SJSA1 (cell line): ENCODE measurements at regions not wholly inside any gene's neighbourhood (a gene's known extent, or its start where the extent isn't known, plus 50 kb on each side); places are given as distances from the start of the nearest gene placed in this dataset.

Experiments
- DNase-seq, 2 experiments: peaks; one replicate each; pipeline ENCODE4 v3.0.0-alpha.2; 2015 to 2020; ENCODE audit warnings: low spot score in 2 of 2, low read depth in 1 of 2
- H3K27ac ChIP-seq: fragments of 250-450 bp; sonication (Bioruptor Pico); 2 replicates; pipeline ENCODE4 v1.5.1; 2020; ENCODE audit warnings: mild to moderate bottlenecking, moderate library complexity
- H3K27me3 ChIP-seq: fragments of 250-450 bp; sonication (Bioruptor Pico); replicated peaks from 2 replicates; pipeline ENCODE4 v1.5.1; 2020; ENCODE audit warnings: mild to moderate bottlenecking, moderate library complexity
- H3K36me3 ChIP-seq: fragments of 250-450 bp; sonication (Bioruptor Pico); 2 replicates; pipeline ENCODE4 v1.5.1; 2020; ENCODE audit warnings: mild to moderate bottlenecking
- H3K4me1 ChIP-seq: fragments of 250-450 bp; sonication (Bioruptor Pico); replicated peaks from 2 replicates; pipeline ENCODE4 v1.6.1; 2021; ENCODE audit warnings: mild to moderate bottlenecking
- H3K4me3 ChIP-seq: fragments of 250-450 bp; sonication (Bioruptor Pico); 2 replicates; pipeline ENCODE4 v1.5.1; 2020; ENCODE audit warnings: mild to moderate bottlenecking
- H3K9me3 ChIP-seq: fragments of 250-450 bp; sonication (Bioruptor Pico); replicated peaks from 2 replicates; pipeline ENCODE4 v1.5.1; 2020; ENCODE audit warnings: mild to moderate bottlenecking

- no peak for DNase-seq
- Histone ChIP-seq H3K36me3 (no peaks in the 10 kb centered on the region), H3K27me3 (no peaks in the 10 kb centered on the region), H3K4me3 (no peak overlapping the region), H3K27ac (no peak overlapping the region), H3K4me1 (no peaks in the 10 kb centered on the region), H3K9me3 (no peaks in the 10 kb centered on the region)
These were observed 1594.7 kb downstream of the TECRL start for GRCh38 chr4:62814510-62815047.

GRCh38 chr4:62806816-62807215 lies 1602.4 kb downstream of the TECRL start:
- no peaks in the 10 kb centered on the region for H3K27me3 ChIP-seq
- no peak overlapping the region for H3K27ac ChIP-seq
- no peak overlapping the region for H3K4me3 ChIP-seq
- H3K36me3 ChIP-seq: no peaks in the 10 kb centered on the region
- H3K9me3 ChIP-seq: no peaks in the 10 kb centered on the region
- H3K4me1 ChIP-seq: no peaks in the 10 kb centered on the region
- no peak for DNase-seq

GRCh38 chr4:62804075-62804474 lies 1603.9 kb downstream of the ADGRL3 start:
- H3K27ac ChIP-seq: no peak overlapping the region
- DNase-seq: no peak
- no peaks in the 10 kb centered on the region for H3K4me1 ChIP-seq
- no peaks in the 10 kb centered on the region for H3K9me3 ChIP-seq
- H3K27me3 ChIP-seq: no peaks in the 10 kb centered on the region
- no peak overlapping the region for H3K4me3 ChIP-seq
- no peaks in the 10 kb centered on the region for H3K36me3 ChIP-seq

GRCh38 chr4:62797221-62797620 lies 1597.1 kb downstream of the ADGRL3 start:
- Histone ChIP-seq H3K27me3 (no peaks in the 10 kb centered on the region), H3K4me1 (no peaks in the 10 kb centered on the region), H3K27ac (no peak overlapping the region), H3K9me3 (no peaks in the 10 kb centered on the region), H3K36me3 (no peaks in the 10 kb centered on the region), H3K4me3 (no peak overlapping the region)
- no peak for DNase-seq

- H3K4me1 ChIP-seq: no peaks in the 10 kb centered on the region
- no peaks in the 10 kb centered on the region for H3K27me3 ChIP-seq
- no peaks in the 10 kb centered on the region for H3K9me3 ChIP-seq
- H3K4me3 ChIP-seq: no peak overlapping the region
- DNase-seq: no peak
- H3K27ac ChIP-seq: no peak overlapping the region
- H3K36me3 ChIP-seq: no peaks in the 10 kb centered on the region
These were observed 1591.3 kb downstream of the ADGRL3 start for GRCh38 chr4:62791386-62791785.

- Histone ChIP-seq H3K36me3 (no peaks in the 10 kb centered on the region), H3K27me3 (no peaks in the 10 kb centered on the region), H3K9me3 (no peaks in the 10 kb centered on the region), H3K4me1 (no peaks in the 10 kb centered on the region), H3K4me3 (no peak overlapping the region), H3K27ac (no peak overlapping the region)
- DNase-seq: no peak
These were observed 1571.9 kb downstream of the ADGRL3 start for GRCh38 chr4:62771983-62772557.

GRCh38 chr4:62740296-62740695 lies 1540.2 kb downstream of the ADGRL3 start:
- Histone ChIP-seq H3K4me3 (no peak overlapping the region), H3K27me3 (no peaks in the 10 kb centered on the region), H3K27ac (no peak overlapping the region), H3K9me3 (no peaks in the 10 kb centered on the region; the same call in 1 of the 2 replicates), H3K36me3 (no peaks in the 10 kb centered on the region), H3K4me1 (no peaks in the 10 kb centered on the region)
- DNase-seq: no peak

GRCh38 chr4:62717154-62717553 lies 1517.0 kb downstream of the ADGRL3 start:
- Histone ChIP-seq H3K4me1 (no peaks in the 10 kb centered on the region), H3K36me3 (no peaks in the 10 kb centered on the region), H3K4me3 (no peak overlapping the region), H3K27me3 (no peaks in the 10 kb centered on the region), H3K9me3 (no peaks in the 10 kb centered on the region), H3K27ac (no peak overlapping the region)
- no peak for DNase-seq

- no peak for DNase-seq
- Histone ChIP-seq H3K27me3 (no peaks in the 10 kb centered on the region), H3K4me1 (no peaks in the 10 kb centered on the region), H3K4me3 (no peak overlapping the region), H3K36me3 (no peaks in the 10 kb centered on the region), H3K27ac (no peak overlapping the region), H3K9me3 (no peaks in the 10 kb centered on the region)
These were observed 1511.4 kb downstream of the ADGRL3 start for GRCh38 chr4:62711575-62711974.

GRCh38 chr4:62709618-62710252 lies 1509.6 kb downstream of the ADGRL3 start:
- H3K27me3 ChIP-seq: no peaks in the 10 kb centered on the region
- no peak overlapping the region for H3K27ac ChIP-seq
- H3K36me3 ChIP-seq: no peaks in the 10 kb centered on the region
- DNase-seq: no peak
- H3K9me3 ChIP-seq: no peaks in the 10 kb centered on the region
- H3K4me3 ChIP-seq: no peak overlapping the region
- no peaks in the 10 kb centered on the region for H3K4me1 ChIP-seq

- no peaks in the 10 kb centered on the region for H3K36me3 ChIP-seq
- DNase-seq: no peak
- H3K9me3 ChIP-seq: no peaks in the 10 kb centered on the region
- no peak overlapping the region for H3K27ac ChIP-seq
- no peaks in the 10 kb centered on the region for H3K4me1 ChIP-seq
- no peaks in the 10 kb centered on the region for H3K27me3 ChIP-seq
- H3K4me3 ChIP-seq: no peak overlapping the region
These were observed 1506.3 kb downstream of the ADGRL3 start for GRCh38 chr4:62706423-62706822.

GRCh38 chr4:62683799-62684566 lies 1483.9 kb downstream of the ADGRL3 start:
- H3K9me3 ChIP-seq: no peaks in the 10 kb centered on the region
- DNase-seq: no peak
- no peak overlapping the region for H3K27ac ChIP-seq
- no peaks in the 10 kb centered on the region for H3K4me1 ChIP-seq
- H3K4me3 ChIP-seq: no peak overlapping the region
- no peaks in the 10 kb centered on the region for H3K36me3 ChIP-seq
- no peaks in the 10 kb centered on the region for H3K27me3 ChIP-seq

GRCh38 chr4:62676962-62677361 lies 1476.8 kb downstream of the ADGRL3 start:
- Histone ChIP-seq H3K4me3 (no peak overlapping the region), H3K36me3 (no peaks in the 10 kb centered on the region), H3K4me1 (no peaks in the 10 kb centered on the region), H3K9me3 (0 out of 2 replicates have a peak, but pooled peaks cover 3% of the 10 kb centered on the region), H3K27me3 (no peaks in the 10 kb centered on the region), H3K27ac (no peak overlapping the region)
- DNase-seq: no peak

- Histone ChIP-seq H3K27me3 (no peaks in the 10 kb centered on the region), H3K27ac (no peak overlapping the region), H3K36me3 (no peaks in the 10 kb centered on the region), H3K9me3 (peaks cover 3% of the 10 kb centered on the region; the same call in 1 of the 2 replicates), H3K4me1 (no peaks in the 10 kb centered on the region), H3K4me3 (no peak overlapping the region)
- no peak for DNase-seq
These were observed 1470.4 kb downstream of the ADGRL3 start for GRCh38 chr4:62670514-62670913.
